HUES48 (cell line): ENCODE measurements at regions not wholly inside any gene's neighbourhood (a gene's known extent, or its start where the extent isn't known, plus 50 kb on each side); places are given as distances from the start of the nearest gene placed in this dataset.

Experiments used
- H3K27ac ChIP-seq: one replicate; pipeline ENCODE4 v1.7.0; 2013; ENCODE audit warnings: low read depth, low read length, inconsistent platforms
- H3K27me3 ChIP-seq: 2 replicates; pipeline ENCODE4 v1.6.1; 2013; ENCODE audit warnings: mild to moderate bottlenecking, low read length; ENCODE audit not compliant: control insufficient read depth, insufficient read depth
- H3K36me3 ChIP-seq: 2 replicates; pipeline ENCODE4 v1.6.1; 2013; ENCODE audit warnings: low read length; ENCODE audit not compliant: control insufficient read depth, insufficient read depth
- H3K4me1 ChIP-seq: 2 replicates; pipeline ENCODE4 v1.6.1; 2013; ENCODE audit warnings: mild to moderate bottlenecking, low read length; ENCODE audit not compliant: control insufficient read depth, insufficient read depth
- H3K4me3 ChIP-seq: 2 replicates; pipeline ENCODE4 v1.5.1; 2013; ENCODE audit warnings: mild to moderate bottlenecking, low read depth, low read length
- H3K9ac ChIP-seq: 2 replicates; pipeline ENCODE4 v1.6.1; 2013; ENCODE audit warnings: mild to moderate bottlenecking, low read depth, low read length, moderate library complexity
- H3K9me3 ChIP-seq: 2 replicates; pipeline ENCODE4 v1.6.1; 2013; ENCODE audit warnings: low read length; ENCODE audit not compliant: control insufficient read depth, insufficient read depth

- H3K27me3 ChIP-seq = no peaks in the 10 kb centered on the region
- no peaks in the 10 kb centered on the region for H3K9me3 ChIP-seq
- no peak overlapping the region for H3K4me3 ChIP-seq
- H3K36me3 ChIP-seq = no peaks in the 10 kb centered on the region
- no peak overlapping the region for H3K27ac ChIP-seq
- H3K4me1 ChIP-seq = peaks cover 12% of the 10 kb centered on the region; the same call in 1 of the 2 replicates
- no peak overlapping the region for H3K9ac ChIP-seq
These were observed 121.8 kb upstream of the HNMT start for GRCh38 chr2:137842430-137842829.

- Histone ChIP-seq H3K27me3 (no peaks in the 10 kb centered on the region), H3K36me3 (no peaks in the 10 kb centered on the region), H3K9ac (no peak overlapping the region), H3K9me3 (no peaks in the 10 kb centered on the region), H3K4me3 (no peak overlapping the region), H3K4me1 (peaks cover 12% of the 10 kb centered on the region; the same call in 1 of the 2 replicates), H3K27ac (no peak overlapping the region)
These were observed 121.3 kb upstream of the HNMT start for GRCh38 chr2:137842952-137843351.

GRCh38 chr2:137845422-137845821, 118.9 kb upstream of the HNMT start:
- Histone ChIP-seq H3K36me3 (no peaks in the 10 kb centered on the region), H3K27ac (no peak overlapping the region), H3K4me3 (no peak overlapping the region), H3K27me3 (no peaks in the 10 kb centered on the region), H3K4me1 (peaks cover 22% of the 10 kb centered on the region), H3K9ac (no peak overlapping the region), H3K9me3 (no peaks in the 10 kb centered on the region)

GRCh38 chr2:137846993-137847392, 117.3 kb upstream of the HNMT start:
- no peaks in the 10 kb centered on the region for H3K27me3 ChIP-seq
- H3K36me3 ChIP-seq = no peaks in the 10 kb centered on the region
- peaks cover 22% of the 10 kb centered on the region for H3K4me1 ChIP-seq
- H3K9ac ChIP-seq = no peak overlapping the region
- no peaks in the 10 kb centered on the region for H3K9me3 ChIP-seq
- no peak overlapping the region for H3K27ac ChIP-seq
- H3K4me3 ChIP-seq = no peak overlapping the region

GRCh38 chr2:137847443-137847842, 116.8 kb upstream of the HNMT start:
- H3K27ac ChIP-seq = no peak overlapping the region
- no peaks in the 10 kb centered on the region for H3K36me3 ChIP-seq
- peaks cover 22% of the 10 kb centered on the region for H3K4me1 ChIP-seq
- no peaks in the 10 kb centered on the region for H3K27me3 ChIP-seq
- H3K4me3 ChIP-seq = no peak overlapping the region
- no peak overlapping the region for H3K9ac ChIP-seq
- no peaks in the 10 kb centered on the region for H3K9me3 ChIP-seq

GRCh38 chr2:137857881-137858280, 106.4 kb upstream of the HNMT start:
- Histone ChIP-seq H3K4me3 (no peak overlapping the region), H3K4me1 (peaks cover 12% of the 10 kb centered on the region), H3K9ac (no peak overlapping the region), H3K27ac (no peak overlapping the region), H3K9me3 (no peaks in the 10 kb centered on the region), H3K27me3 (no peaks in the 10 kb centered on the region), H3K36me3 (no peaks in the 10 kb centered on the region)

GRCh38 chr2:137862651-137863050, 101.6 kb upstream of the HNMT start:
- H3K4me1 ChIP-seq = peaks cover 19% of the 10 kb centered on the region
- no peak overlapping the region for H3K4me3 ChIP-seq
- no peaks in the 10 kb centered on the region for H3K27me3 ChIP-seq
- H3K27ac ChIP-seq = no peak overlapping the region
- H3K9me3 ChIP-seq = no peaks in the 10 kb centered on the region
- H3K36me3 ChIP-seq = no peaks in the 10 kb centered on the region
- H3K9ac ChIP-seq = no peak overlapping the region

- no peak overlapping the region for H3K9ac ChIP-seq
These were observed 98.2 kb upstream of the HNMT start for GRCh38 chr2:137865954-137866540.

GRCh38 chr2:137870682-137871081, 93.6 kb upstream of the HNMT start:
- no peaks in the 10 kb centered on the region for H3K36me3 ChIP-seq
- H3K27me3 ChIP-seq = no peaks in the 10 kb centered on the region
- no peak overlapping the region for H3K27ac ChIP-seq
- H3K9ac ChIP-seq = no peak overlapping the region
- H3K4me1 ChIP-seq = no peaks in the 10 kb centered on the region
- H3K4me3 ChIP-seq = no peak overlapping the region
- H3K9me3 ChIP-seq = no peaks in the 10 kb centered on the region

More at GRCh38 chr2:137865954-137866540, 98.2 kb upstream of the HNMT start:
- no peaks in the 10 kb centered on the region for H3K9me3 ChIP-seq
- no peak overlapping the region for H3K4me3 ChIP-seq
- peaks cover 13% of the 10 kb centered on the region for H3K4me1 ChIP-seq
- no peaks in the 10 kb centered on the region for H3K36me3 ChIP-seq
- H3K27me3 ChIP-seq = no peaks in the 10 kb centered on the region
- H3K27ac ChIP-seq = no peak overlapping the region

GRCh38 chr2:137872577-137872976, 91.7 kb upstream of the HNMT start:
- Histone ChIP-seq H3K4me1 (no peaks in the 10 kb centered on the region), H3K4me3 (no peak overlapping the region), H3K9ac (no peak overlapping the region), H3K9me3 (no peaks in the 10 kb centered on the region), H3K27me3 (no peaks in the 10 kb centered on the region), H3K36me3 (no peaks in the 10 kb centered on the region), H3K27ac (no peak overlapping the region)

- no peak overlapping the region for H3K9ac ChIP-seq
- no peak overlapping the region for H3K4me3 ChIP-seq
- H3K27me3 ChIP-seq = no peaks in the 10 kb centered on the region
- H3K4me1 ChIP-seq = no peaks in the 10 kb centered on the region
- no peak overlapping the region for H3K27ac ChIP-seq
- no peaks in the 10 kb centered on the region for H3K36me3 ChIP-seq
- no peaks in the 10 kb centered on the region for H3K9me3 ChIP-seq
These were observed 90.6 kb upstream of the HNMT start for GRCh38 chr2:137873536-137874244.
